Activated T-cell treated with anti-CD3 and anti-CD28 coated beads for 48 hours (primary cell): ENCODE measurements at regions not wholly inside any gene's neighbourhood (a gene's known extent, or its start where the extent isn't known, plus 50 kb on each side); places are given as distances from the start of the nearest gene placed in this dataset.

Experiments
- DNase-seq: peaks from one replicate; pipeline ENCODE4 v3.0.0-alpha.2; 2020; ENCODE audit warnings: low read depth

GRCh38 chr12:24473097-24473496 is 475.8 kb downstream of the BCAT1 start:
- DNase-seq = no peak

- no peak for DNase-seq
These were observed 478.9 kb downstream of the BCAT1 start for GRCh38 chr12:24470050-24470449.

GRCh38 chr12:24469089-24469488 is 479.8 kb downstream of the BCAT1 start:
- DNase-seq = no peak

GRCh38 chr12:24467226-24467625 is 481.7 kb downstream of the BCAT1 start:
- no peak for DNase-seq

- DNase-seq = no peak
These were observed 485.5 kb downstream of the BCAT1 start for GRCh38 chr12:24463375-24463774.

- no peak for DNase-seq
These were observed 486.0 kb downstream of the BCAT1 start for GRCh38 chr12:24462946-24463345.

- DNase-seq = no peak
These were observed 488.4 kb downstream of the BCAT1 start for GRCh38 chr12:24460506-24460905.

GRCh38 chr12:24460099-24460498 is 488.8 kb downstream of the BCAT1 start:
- DNase-seq = no peak

- DNase-seq = no peak
These were observed 493.1 kb downstream of the BCAT1 start for GRCh38 chr12:24455811-24456210.

GRCh38 chr12:24447678-24448077 is 498.2 kb upstream of the SOX5 start:
- no peak for DNase-seq

GRCh38 chr12:24446287-24446686 is 496.8 kb upstream of the SOX5 start:
- DNase-seq = no peak

GRCh38 chr12:24444634-24445033 is 495.2 kb upstream of the SOX5 start:
- no peak for DNase-seq

GRCh38 chr12:24441458-24441857 is 492.0 kb upstream of the SOX5 start:
- no peak for DNase-seq

- no peak for DNase-seq
These were observed 487.2 kb upstream of the SOX5 start for GRCh38 chr12:24436667-24437066.

- DNase-seq = no peak
These were observed 482.4 kb upstream of the SOX5 start for GRCh38 chr12:24431872-24432271.

GRCh38 chr12:24427776-24428175 is 478.3 kb upstream of the SOX5 start:
- DNase-seq = no peak

- DNase-seq = no peak
These were observed 476.1 kb upstream of the SOX5 start for GRCh38 chr12:24425601-24425970.

- no peak for DNase-seq
These were observed 475.6 kb upstream of the SOX5 start for GRCh38 chr12:24424889-24425600.

GRCh38 chr12:24424376-24424775 is 474.9 kb upstream of the SOX5 start:
- DNase-seq = no peak

- DNase-seq = no peak
These were observed 474.1 kb upstream of the SOX5 start for GRCh38 chr12:24423611-24424010.

GRCh38 chr12:24421759-24422158 is 472.3 kb upstream of the SOX5 start:
- DNase-seq = no peak

GRCh38 chr12:24418157-24418556 is 468.7 kb upstream of the SOX5 start:
- no peak for DNase-seq

GRCh38 chr12:24416423-24417109 is 467.1 kb upstream of the SOX5 start:
- no peak for DNase-seq

GRCh38 chr12:24415934-24416333 is 466.5 kb upstream of the SOX5 start:
- no peak for DNase-seq
